Left hindlimb (tissue), 1 donor: ENCODE measurements at regions not wholly inside any gene's neighbourhood (a gene's known extent, or its start where the extent isn't known, plus 50 kb on each side); places are given as distances from the start of the nearest gene placed in this dataset.

Source experiments
- DNase-seq: peaks from one replicate; pipeline ENCODE4 v3.0.0-alpha.2; 2018

DNA sequence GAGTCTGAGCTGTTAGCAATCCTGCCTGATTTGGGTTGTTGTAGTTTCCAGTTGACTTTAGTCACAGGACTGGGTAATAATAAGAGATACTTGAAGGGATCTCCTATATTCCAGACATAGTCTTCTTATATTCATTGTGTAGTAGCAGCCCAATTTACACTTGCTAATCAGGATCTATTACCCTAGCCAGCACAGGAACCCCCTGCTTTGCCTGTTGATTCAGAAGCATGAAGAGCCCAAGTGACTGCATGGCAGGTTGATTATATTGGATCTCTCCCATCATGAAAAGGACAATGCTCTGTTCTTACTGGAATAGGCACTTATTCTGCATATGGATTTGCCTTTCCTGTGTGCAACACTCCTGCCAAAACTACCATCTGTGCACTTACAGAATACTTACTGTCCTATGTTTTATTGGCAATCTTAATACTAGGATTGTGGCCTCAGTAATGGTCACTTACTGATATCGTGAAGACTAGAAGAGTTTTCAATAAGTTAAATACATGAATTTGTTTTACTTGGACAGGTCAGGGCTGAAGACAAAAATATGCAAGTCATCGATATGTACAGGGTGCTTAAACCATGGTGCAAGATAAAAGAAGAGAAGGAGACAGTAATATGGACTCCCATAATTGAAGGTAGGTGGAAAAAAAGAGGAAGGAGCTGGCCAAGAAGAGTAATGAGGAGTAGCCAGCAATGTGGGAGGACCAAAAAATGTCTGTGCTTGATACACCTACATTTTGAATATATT, 304.1 kb downstream of the MCTP2 start:
- no peak for DNase-seq

DNA sequence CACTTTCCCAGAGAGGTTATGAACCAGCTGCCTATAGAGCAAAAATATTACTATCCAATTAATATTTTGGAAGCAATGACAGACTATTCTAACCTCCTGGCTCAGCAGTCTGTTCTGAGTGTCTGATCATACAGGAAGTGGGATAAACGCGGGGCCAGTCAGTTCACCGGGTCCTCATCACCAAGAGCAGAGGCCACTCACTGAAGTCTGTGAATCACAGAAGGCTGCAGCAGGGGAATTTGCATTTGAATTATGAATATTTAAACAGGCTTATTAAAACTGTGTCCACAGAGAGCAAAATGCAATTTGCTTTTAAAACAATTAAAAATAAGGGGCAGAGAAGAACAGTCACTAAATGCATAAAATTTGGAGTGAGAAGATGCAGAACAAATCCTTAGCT, 305.2 kb downstream of the MCTP2 start:
- DNase-seq, result no peak

DNA sequence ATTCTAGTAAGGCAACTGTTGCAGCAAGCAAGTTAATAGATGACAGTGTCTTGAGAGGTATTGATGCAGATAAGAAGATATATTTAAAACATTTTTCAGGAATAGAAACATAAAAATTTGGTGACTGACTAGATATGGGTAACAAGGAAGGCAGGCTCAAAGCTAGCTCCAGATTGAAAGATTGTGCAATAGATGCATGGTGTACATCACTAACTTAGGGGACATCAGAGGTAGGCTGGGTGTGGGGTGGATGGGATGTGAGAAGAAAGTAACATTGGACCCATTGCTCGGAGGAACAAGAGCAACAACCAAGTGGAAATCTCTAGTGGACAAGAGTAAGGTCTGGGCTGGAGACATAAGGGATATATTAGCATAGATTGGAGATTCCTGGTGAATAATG, 306.9 kb downstream of the MCTP2 start:
- DNase-seq, result no peak

DNA sequence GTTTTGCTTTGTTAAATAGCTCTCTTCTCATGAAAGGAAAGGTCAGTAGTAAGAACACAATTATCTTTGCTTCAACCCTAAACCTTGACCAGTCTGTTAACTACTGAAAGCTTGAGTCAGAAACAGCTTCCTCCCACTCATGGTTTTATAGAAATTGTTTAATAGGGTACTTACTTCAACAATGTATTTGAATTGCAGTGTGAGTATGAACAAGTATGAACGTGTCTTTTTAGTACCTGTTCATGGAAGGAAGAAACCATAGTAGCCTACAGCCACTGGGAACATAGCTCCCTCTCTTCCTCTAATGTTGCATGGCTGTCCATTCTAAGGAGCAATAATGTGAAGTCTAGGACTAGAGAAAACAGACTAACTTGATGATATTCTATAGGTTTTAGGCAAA, 311.0 kb downstream of the MCTP2 start:
- DNase-seq, result no peak

DNA sequence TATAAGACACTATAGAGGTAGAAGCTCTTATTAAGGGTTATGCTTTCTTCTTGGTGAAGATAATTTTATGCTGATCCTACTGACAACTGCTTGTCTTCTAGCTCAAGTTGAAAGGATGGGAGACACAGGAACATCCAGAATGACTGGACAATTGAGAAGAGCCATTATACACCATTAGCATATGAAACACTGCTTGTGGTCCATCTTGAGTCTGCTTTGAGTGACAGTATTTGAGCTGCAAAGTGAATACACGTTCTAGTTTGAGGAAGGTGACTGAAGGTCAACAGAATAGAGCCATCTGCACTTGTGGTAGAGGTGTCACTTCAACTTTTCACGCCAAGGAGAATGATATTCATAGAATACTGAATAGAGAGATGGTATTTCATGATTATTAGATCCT, 315.4 kb downstream of the MCTP2 start:
- no peak for DNase-seq

DNA sequence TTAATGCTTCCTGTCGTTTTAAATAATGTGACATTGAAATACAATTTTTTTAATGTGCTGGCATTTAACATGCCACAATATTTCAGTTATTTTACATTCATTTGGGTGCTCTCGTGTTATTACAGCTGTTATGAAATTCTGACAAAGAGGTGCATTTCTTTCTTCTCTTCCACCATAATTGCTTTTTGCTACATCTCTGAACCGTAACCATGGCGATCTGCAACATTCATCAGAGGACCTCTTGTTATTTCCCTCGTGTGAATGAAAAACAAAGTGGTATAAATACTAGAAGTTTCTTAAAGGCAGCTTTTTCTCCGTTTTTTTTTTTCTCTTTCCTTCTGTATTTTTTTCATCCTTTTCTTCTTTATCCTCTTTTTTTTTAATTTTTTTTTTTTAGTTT, 316.4 kb downstream of the MCTP2 start:
- no peak for DNase-seq

DNA sequence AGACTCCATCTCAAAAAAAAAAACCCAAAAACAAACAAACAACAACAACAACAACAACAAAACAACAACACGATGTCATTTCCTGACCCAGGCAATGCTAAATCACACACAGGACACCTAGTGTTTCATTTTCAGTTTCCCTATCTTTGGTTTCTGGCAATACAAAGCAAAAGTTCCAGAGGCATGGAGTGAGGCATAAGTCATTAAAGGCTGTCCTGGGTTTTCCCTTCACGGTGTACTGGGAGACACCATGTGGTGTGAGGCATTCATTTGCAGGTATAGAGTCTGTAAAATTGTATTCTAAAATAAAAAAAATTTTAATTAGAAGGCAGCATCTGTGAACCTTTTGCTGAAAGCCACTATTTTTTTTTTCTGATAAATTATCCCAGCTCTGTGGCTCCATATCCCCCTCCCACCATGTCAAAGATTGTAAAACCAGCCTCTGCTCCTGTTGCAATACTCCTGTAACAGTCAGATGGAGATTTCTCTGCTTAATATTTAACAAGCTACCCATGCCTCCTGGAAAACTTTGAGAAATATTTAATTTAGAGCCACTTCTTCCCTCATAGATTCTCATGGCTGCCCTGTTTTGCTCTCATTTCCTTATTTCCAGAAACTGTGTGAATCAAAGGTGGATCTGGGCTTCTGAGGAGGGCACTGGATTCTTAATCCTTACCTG, 324.6 kb downstream of the MCTP2 start:
- DNase-seq, result no peak

DNA sequence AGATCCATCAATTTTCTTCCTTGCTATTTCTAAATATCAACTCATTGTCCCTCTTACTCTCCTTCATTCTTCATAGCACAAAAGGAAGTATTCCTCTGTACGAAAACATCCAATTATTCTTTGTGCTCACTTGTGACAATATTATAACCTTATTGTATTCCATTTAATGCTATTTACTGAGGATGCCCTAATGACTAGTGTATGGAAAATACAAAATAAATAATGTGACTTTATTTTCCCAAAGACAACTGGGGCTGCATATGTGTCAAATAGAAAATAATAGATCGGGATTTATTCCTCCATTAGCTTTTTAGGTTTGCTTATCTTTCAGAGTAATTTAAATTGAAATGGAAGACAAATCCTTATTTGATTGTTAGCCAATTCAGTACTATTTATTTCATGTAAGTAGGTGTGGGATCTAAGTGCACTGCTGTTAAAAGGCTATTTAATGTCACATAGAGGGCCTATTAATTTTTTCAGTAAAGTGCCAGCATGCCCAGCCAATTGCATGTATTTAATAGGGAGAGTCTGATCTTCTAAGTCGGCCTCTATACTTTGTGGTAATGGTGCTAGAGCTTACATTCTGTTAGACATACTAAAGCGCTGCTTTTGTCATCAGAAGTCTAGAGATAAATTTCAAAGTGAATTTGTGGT, 329.8 kb downstream of the MCTP2 start:
- no peak for DNase-seq

DNA sequence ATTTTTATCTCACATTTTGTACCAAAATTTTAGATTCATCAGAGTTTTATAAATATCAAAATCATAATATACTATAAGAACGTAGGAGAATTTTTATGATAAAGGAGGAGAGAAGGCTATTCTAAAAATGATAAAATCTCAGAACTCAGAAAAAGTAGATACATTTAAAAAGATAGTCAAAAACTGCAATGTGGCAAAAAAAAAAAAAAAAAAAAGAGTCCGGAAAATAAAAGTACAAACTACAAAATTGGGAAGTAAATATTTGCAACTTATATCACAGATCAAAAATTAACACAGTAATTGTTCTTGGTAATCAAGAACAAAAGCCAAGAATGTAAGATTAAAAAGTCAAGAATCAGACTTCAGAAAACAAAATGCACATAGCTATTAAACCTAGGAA, 332.1 kb downstream of the MCTP2 start:
- DNase-seq, result no peak

DNA sequence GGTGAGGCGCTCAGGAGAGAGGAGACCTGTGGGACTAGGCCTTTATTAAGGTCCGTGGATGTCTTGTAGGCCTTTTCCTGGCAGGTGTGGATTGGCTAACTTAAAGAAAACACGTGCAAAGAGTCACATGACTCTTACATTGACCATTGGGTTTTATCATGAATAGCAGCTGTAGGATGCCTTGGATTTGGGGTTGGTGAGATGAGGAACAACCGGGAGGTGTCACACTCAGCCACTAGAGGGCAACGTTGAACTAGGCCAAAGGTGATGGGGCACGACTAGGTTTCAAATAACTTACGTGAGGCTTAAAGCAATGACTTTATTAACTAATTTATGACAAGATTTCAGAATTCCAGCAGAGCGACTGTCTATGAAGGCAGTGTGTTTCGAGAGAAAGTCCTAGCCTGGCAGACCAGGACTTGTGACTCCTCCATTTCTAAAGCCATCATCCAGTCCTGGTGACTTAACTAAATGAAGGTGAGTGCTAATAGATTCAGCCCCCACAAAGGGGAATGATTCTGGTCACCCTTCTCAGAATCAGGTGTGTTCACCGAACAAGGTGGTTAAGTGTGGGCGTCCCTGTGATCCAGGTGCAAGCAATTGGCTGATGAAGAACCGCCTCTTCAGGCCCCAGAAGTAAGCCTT, 345.6 kb downstream of the MCTP2 start:
- no peak for DNase-seq

DNA sequence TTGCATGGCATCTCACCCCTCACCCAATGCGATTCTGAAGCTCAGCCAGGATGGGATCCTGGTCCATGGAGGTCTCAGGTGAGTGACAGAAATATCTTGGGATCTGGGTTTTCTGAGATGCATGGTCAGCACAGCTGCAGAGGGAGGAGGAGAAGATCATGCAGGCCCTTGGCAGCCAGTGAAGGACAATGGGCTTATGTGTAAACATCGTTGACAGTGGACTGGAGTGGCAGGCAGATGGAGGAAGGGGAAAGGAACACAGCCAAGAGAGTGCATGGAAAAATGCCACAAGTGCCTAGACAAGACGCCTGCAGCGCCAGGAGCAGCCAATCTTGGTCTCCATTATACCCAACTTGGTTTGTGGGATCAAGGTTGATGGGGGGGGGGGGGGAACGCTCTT, 347.9 kb downstream of the MCTP2 start:
- no peak for DNase-seq

DNA sequence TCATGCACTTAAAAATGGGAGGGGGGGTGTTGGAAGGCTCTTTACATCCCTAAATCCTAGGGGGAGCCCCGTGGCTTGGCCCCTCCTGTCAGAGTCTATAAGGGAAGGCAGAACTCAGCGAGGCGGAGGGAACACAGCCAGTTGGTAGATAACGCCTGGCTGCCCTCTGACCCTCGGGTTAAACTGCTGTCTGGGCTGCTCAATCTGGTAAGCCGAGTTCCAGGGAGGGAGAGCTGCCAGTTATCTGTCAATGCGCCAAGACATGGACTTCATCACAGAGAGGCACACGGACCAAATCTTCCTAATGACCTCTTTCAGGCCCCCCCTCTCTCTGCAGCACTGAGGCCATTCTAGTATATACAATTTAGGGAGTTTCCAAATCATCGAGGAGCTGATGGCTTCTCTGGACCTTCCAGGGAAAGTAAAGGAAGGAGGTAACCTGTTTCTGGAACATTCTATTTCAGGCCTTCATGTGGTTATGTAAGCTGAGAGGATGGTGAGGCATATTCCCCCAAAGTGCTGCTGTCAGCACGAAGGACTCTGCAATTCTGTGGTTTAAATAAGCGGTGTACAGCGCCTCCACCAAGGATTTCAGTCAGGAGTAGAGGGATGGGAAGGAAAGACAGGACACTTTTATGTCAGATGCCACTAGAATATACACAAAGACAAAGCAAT, 349.0 kb downstream of the MCTP2 start:
- DNase-seq, result no peak

DNA sequence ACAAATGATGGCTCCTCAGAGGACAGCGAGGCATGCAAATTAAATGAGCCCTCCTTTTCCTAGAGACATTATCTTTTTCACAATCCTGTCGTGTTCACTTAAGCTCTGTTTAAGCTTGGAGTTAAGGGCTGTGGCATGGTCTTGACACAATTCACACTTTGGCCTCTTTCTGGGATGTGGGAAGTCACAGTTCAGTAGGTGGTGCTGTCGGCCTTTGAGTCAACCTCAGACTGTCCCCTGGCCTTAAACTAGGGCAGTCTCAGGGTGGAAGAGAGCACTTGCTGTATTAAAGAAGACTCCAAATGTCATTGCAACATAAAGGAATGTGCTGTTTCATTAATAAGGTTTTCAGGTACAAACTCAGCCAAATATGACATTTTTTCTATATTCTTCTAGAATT, 351.0 kb downstream of the MCTP2 start:
- DNase-seq, result peak; percentile 43

DNA sequence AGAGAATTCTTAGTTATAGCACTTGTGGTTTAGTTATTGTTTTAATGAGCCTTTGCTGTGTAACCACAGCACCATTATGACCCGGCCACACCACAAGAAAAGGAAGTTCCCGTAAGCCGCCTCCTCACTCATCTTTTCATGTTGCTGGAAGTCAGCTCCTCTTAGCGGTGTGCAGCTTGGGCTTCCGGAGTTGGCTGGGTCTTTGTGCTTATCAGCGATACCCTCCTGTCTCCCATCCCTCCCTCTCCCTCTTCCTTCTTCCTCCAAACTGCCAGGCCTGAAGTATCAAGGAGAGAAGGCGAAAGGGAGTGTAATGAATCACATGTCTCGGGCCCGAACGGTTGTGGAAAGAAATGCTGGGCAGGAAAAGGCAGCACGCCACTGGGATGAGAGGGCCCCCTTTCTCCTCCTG, 353.5 kb downstream of the MCTP2 start:
- DNase-seq, result peak; percentile 50

DNA sequence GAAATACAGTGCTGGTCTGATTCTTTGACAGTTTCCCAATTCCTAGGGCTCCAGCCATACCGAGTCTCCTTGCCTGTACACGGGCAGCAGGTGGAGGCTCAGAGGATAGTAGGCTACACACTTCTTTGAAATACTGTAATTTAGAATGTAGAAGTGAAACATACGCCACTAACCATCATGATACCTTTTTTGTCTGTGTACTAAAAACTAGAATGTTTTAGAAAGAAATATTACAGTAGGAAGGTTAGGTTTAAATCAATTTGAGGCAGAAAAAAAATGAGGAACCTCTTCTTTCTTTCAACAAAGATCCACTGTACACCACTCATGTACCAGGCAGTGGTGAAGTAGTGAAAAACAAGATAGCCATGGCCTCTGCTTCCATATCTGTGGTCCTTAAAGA, 354.7 kb downstream of the MCTP2 start:
- no peak for DNase-seq

DNA sequence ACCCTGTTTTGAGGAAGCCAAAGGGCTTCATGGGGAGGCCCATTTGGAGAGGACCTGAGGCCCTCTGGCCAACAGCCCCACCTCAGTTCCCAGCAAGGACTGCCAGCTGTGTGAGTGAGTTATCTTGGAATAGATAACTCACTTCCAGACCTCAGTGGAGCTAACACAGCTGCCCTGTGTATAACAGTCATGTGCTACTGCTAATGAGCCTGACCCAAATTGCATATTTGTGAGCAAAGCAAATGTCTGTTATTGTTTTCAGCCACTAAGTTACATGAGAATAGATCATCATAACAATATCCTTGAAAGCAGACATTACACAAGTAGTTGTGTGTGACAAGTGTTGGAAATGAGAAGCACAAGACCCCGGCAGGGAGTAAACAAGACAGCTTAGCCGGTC, 355.8 kb downstream of the MCTP2 start:
- DNase-seq, result no peak

DNA sequence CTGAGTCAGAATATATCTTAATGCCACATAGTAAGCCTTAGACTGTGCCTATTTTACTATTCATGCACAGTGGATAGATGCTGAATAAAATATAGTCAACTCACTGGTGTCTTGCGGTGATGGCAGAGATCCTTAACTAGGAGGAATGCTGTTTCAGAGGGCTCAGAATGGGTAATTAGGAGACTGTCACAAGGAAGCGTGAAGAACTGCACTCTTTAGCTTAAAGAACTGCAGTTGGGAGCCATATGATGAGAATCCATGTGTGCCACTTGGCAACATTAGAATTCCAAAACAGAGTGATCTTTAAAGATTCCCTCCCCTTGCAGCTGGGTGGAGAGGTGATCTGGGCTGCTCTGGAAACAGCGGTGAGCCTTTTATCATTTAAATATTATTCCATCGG, 357.6 kb downstream of the MCTP2 start:
- DNase-seq, result no peak

DNA sequence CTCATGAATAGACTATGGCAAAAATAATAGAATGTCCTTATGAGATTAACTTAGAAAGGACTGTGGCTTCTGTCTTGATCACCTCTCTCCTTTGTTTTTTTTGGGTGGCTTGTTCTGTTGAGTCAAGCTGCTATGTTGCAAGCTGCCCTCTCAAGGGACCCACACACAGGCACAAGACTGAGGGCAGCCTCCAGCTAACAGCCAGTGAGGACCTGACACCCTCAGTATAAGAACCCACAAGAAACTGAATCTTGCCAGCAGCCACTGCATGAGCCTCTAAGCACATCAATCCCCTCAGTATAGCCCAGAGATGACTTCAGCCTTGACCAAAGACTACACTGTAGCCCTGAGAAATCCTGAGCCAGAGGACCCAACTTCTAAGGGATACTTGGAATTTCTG, 361.1 kb downstream of the MCTP2 start:
- no peak for DNase-seq

DNA sequence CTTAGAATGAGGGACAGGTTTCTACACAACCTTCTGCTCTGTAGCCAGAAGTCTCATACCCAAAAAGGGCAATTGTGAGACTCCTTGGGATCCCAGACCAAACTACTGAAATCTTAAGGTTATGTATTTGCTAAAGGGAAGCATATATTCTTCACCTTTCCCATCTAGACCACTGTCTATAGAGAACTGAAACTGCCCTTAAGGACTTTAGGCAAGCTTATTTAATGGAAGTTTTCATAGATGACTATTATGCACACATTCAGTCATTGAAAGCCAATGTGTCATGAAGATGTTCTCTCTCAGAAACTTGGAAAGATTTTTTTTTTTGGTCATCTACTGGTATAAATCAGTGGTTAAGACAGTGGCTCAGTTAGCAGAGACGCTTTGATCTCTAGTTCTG, 365.3 kb downstream of the MCTP2 start:
- no peak for DNase-seq

DNA sequence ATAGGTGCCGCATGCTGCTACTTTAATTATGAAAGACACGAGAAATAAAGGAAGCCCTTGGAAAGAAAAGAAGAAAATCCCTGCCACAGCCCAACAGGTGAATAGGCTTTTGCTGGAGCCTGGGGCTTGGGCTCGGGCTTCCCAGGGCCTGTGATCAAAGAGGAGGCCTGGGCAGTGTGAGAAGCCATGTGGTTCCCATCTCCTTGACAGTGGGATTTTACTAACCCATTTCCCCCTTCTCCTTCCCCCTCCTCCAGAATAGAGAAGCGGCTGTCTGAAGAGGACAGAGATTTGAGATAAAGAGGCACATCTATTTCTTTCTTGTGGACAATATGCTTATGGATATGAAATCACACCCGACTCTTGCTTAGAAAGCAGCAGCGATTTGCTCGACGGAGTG, 369.1 kb downstream of the MCTP2 start:
- DNase-seq, result no peak

DNA sequence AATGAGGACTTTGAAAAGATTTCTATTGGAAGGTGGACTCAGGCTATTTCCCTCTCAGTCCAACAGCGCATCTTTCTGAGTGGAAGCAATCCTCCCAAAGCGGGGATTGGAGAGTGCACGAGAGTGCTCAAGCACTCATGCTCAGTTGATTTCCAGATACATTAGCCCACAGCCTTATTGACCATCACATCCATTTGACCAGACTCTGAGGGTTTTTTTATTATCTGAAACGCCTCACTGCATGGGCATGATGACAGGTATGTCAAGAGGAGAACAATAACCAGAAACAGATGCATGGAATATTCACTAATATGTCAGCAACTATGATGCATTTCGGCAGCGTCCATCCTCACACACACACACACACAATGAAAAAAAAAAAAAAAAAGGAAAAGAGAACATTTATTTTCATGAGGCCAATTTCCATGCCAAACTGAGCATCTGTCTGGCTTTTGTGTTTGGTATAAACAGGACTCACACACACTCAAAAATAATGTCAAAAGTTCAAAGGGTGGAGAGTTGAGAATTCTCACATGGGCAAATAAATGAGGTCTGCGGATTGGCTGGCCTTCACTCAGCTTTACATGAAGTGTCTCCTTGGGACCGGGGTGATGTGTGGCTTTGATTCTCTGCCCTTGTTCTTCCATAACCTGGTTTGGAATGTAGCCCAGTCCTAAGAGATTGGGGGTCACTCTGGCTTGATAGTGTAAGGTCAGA, 371.6 kb downstream of the MCTP2 start:
- no peak for DNase-seq

DNA sequence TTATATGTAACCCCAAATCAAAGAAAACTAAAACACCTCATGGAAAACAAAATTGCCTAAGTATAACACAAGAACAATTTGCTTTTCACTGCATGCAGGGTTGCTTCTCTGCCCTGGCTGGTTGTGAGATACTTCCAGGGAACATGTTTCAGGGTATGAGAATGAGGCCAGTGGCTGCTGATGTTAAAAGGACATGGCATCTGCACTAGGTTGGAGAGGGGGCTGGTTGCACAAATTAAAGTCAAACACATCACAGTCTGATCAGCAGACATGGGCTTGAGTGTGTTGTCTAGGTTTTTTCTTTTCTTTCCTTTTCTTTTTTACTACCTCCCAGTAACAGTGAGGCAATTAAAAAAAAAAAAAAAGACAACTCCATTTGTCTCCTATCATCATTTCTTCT, 374.9 kb downstream of the MCTP2 start:
- no peak for DNase-seq
